Gastrocnemius medialis (tissue), 4 donors: ENCODE measurements at regions not wholly inside any gene's neighbourhood (a gene's known extent, or its start where the extent isn't known, plus 50 kb on each side); places are given as distances from the start of the nearest gene placed in this dataset.
"Not testable (repeated sequence)": the region's sequence is repeated elsewhere in the genome, so short reads cannot be mapped to it uniquely, and the experiment has no call there.

Experiments
- CTCF ChIP-seq, 5 experiments: fragments of 450-650 bp in 3 of 5; fragments of 200-600 bp in 2 of 5; sonication (generic) in 2 of 5; IDR thresholded peaks in 4 of 5; conservative IDR thresholded peaks in 1 of 5; 1 replicate in 4 of 5; 2 replicates in 1 of 5; pipeline ENCODE4 v1.5.1; 2016 to 2019; ENCODE audit warnings: antibody characterized with exemption in 5 of 5, mild to moderate bottlenecking in 3 of 5, moderate library complexity in 3 of 5
- POLR2A ChIP-seq, 2 donors: fragments of 450-650 bp; IDR thresholded peaks; one replicate each; pipeline ENCODE4 v1.6.1; 2017; ENCODE audit warnings: antibody characterized with exemption in 2 of 2, mild to moderate bottlenecking in 2 of 2, moderate library complexity in 2 of 2

- TF ChIP-seq CTCF (IDR thresholded peaks at IDR 0.05 in 4 of 5, conservative IDR thresholded peaks at IDR 0.05 in 1 of 5); POLR2A (IDR thresholded peaks at IDR 0.05): not testable (repeated sequence)
Observed at GRCh38 chr1:234799021-234799689, 189.2 kb upstream of the IRF2BP2 start.
